ENCODE measurements at regions not wholly inside any gene's neighbourhood (a gene's known extent, or its start where the extent isn't known, plus 50 kb on each side); places are given as distances from the start of the nearest gene placed in this dataset.

DNA sequence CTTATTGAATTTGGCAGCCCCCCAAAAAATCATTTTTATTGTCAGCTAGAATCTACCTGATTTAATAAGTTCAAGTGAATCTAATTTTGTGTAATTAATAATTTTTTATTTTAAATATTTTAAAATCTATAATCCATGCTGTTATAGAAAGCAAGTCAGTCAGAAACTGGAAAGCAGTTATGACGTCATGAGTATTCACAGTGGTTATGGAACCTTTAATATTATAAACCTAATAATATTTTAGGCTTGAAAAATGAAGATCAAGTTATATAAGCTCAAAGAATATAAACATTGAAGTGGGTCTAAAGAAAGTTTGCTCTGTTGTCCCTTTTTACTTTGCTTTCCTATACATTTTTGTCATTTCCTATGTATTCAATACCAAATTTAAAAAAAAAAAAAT is 1075.1 kb upstream of the EPHA7 start:
- TF ChIP-seq, protein P1, sequence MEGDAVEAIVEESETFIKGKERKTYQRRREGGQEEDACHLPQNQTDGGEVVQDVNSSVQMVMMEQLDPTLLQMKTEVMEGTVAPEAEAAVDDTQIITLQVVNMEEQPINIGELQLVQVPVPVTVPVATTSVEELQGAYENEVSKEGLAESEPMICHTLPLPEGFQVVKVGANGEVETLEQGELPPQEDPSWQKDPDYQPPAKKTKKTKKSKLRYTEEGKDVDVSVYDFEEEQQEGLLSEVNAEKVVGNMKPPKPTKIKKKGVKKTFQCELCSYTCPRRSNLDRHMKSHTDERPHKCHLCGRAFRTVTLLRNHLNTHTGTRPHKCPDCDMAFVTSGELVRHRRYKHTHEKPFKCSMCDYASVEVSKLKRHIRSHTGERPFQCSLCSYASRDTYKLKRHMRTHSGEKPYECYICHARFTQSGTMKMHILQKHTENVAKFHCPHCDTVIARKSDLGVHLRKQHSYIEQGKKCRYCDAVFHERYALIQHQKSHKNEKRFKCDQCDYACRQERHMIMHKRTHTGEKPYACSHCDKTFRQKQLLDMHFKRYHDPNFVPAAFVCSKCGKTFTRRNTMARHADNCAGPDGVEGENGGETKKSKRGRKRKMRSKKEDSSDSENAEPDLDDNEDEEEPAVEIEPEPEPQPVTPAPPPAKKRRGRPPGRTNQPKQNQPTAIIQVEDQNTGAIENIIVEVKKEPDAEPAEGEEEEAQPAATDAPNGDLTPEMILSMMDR (IDR thresholded peaks at IDR 0.05): no peak
- TF ChIP-seq POLR2A (IDR thresholded peaks at IDR 0.05): no peak

All from right lobe of liver (tissue), 4 donors.